Breast epithelium (tissue), 4 donors: ENCODE measurements at regions not wholly inside any gene's neighbourhood (a gene's known extent, or its start where the extent isn't known, plus 50 kb on each side); places are given as distances from the start of the nearest gene placed in this dataset.

Experiments
- DNase-seq, 2 donors: peaks; one replicate each; pipeline ENCODE4 v3.0.0-alpha.2; 2019; ENCODE audit warnings: low spot score in 2 of 2
- H3K27ac ChIP-seq, 2 donors: fragments of 200-600 bp; sonication (generic) in 1 of 2; one replicate each; pipeline ENCODE4 v1.5.1; 2016 to 2019; ENCODE audit warnings: mild to moderate bottlenecking in 1 of 2
- H3K27me3 ChIP-seq, 2 donors: fragments of 200-600 bp; sonication (generic) in 1 of 2; one replicate each; pipeline versions ENCODE4 v1.5.1 to v1.6.0; 2017 to 2019; ENCODE audit warnings: control low read depth in 1 of 2, mild to moderate bottlenecking in 1 of 2
- H3K36me3 ChIP-seq: fragments of 200-600 bp; one replicate; pipeline ENCODE4 v1.5.1; 2019
- H3K4me1 ChIP-seq, 2 donors: fragments of 200-600 bp; sonication (generic); one replicate each; pipeline ENCODE4 v1.5.1; 2016 to 2019; ENCODE audit warnings: control low read depth in 1 of 2
- H3K4me3 ChIP-seq, 3 donors: fragments of 200-600 bp; sonication (generic); 1 replicate in 2 of 3; 2 replicates in 1 of 3; pipeline ENCODE4 v1.5.1; 2016 to 2019; ENCODE audit warnings: mild to moderate bottlenecking in 3 of 3, moderate library complexity in 2 of 3
- H3K9me3 ChIP-seq, 2 donors: fragments of 200-600 bp; sonication (generic) in 1 of 2; one replicate each; pipeline ENCODE4 v1.5.1; 2016 to 2019; ENCODE audit warnings: control low read depth in 1 of 2
- POLR2A ChIP-seq: fragments of 450-650 bp; IDR thresholded peaks from one replicate; pipeline ENCODE4 v1.6.1; 2016; ENCODE audit warnings: antibody characterized with exemption, mild to moderate bottlenecking, moderate library complexity
- POLR2AphosphoS5 ChIP-seq, 3 donors: sonication (generic); formaldehyde crosslinking; IDR thresholded peaks; one replicate each; pipeline ENCODE4 v1.6.1; 2017; ENCODE audit warnings: antibody characterized with exemption in 3 of 3
- intact Hi-C: fragments of 100-400 bp; cut with DNase I; formaldehyde crosslinking; loops from one replicate; pipeline ENCODE4 v1.15.1; 2023; ENCODE audit warnings: low total_unique reads
- TF ChIP-seq, protein P1 (sequence below), 3 donors: fragments of 450-650 bp; IDR thresholded peaks; one replicate each; pipeline ENCODE4 v1.5.1; 2016 to 2017; ENCODE audit warnings: antibody characterized with exemption in 3 of 3, mild to moderate bottlenecking in 3 of 3, moderate library complexity in 3 of 3

DNA sequence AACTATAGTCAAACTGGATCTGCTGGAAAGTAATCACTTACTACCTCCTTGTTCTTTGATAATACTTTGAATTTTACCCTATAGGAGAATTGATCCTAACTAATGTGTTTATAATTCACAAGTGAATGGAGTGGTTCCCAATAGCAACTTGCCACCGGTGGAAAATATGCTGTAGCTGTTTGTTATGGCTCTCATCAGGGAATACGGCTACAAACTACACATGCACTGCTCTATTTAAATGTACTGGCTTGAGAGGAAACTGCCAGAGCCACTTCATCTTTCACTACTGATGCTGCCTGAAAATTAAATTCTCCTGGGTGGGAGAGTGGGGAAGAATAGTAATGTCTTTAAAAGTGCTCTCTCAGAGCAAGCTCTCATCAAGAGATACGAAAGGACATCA lies 448.5 kb upstream of the GRAMD2B start:
- Histone ChIP-seq H3K27me3 (no peaks in the 10 kb centered on the region), H3K36me3 (no peaks in the 10 kb centered on the region), H3K27ac (no peak overlapping the region), H3K9me3 (no peaks in the 10 kb centered on the region), H3K4me3 (no peak overlapping the region), H3K4me1 (no peaks in the 10 kb centered on the region)
- intact Hi-C loops: no loop called here
- TF ChIP-seq POLR2A (no peak), POLR2AphosphoS5 (IDR thresholded peaks at IDR 0.05) (no peak)
- TF ChIP-seq, protein P1, sequence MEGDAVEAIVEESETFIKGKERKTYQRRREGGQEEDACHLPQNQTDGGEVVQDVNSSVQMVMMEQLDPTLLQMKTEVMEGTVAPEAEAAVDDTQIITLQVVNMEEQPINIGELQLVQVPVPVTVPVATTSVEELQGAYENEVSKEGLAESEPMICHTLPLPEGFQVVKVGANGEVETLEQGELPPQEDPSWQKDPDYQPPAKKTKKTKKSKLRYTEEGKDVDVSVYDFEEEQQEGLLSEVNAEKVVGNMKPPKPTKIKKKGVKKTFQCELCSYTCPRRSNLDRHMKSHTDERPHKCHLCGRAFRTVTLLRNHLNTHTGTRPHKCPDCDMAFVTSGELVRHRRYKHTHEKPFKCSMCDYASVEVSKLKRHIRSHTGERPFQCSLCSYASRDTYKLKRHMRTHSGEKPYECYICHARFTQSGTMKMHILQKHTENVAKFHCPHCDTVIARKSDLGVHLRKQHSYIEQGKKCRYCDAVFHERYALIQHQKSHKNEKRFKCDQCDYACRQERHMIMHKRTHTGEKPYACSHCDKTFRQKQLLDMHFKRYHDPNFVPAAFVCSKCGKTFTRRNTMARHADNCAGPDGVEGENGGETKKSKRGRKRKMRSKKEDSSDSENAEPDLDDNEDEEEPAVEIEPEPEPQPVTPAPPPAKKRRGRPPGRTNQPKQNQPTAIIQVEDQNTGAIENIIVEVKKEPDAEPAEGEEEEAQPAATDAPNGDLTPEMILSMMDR (IDR thresholded peaks at IDR 0.05): no peak
- no peak for DNase-seq

DNA sequence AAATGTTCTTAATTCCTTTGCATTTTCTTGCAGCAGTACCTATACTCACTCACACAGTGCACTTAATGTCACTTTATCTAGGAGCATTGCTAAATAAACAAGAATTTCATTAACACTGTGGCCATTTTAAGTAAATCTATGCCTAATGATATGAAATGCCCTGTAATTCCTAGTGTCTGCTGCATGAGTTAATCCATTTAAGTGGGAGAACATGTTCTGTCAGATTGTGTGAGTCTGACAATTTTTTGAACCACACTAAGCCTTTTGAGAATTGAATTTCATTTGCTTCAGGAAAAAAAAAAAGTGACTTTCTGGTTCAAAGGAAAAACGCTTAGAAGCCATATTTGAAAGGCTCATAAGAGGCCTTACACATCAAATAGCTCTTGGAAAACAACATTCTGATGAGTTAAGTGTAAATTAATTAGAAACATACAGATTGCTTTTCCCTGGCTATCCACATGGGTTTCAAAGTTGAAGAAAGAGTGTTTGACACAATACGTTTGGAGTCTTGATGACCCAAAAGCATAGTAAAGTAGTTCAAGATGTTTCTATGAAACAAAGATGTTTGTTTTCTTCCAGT lies 446.7 kb upstream of the GRAMD2B start:
- Histone ChIP-seq H3K27ac (no peak overlapping the region), H3K36me3 (no peaks in the 10 kb centered on the region), H3K9me3 (no peaks in the 10 kb centered on the region), H3K4me3 (no peak overlapping the region), H3K27me3 (no peaks in the 10 kb centered on the region), H3K4me1 (no peaks in the 10 kb centered on the region)
- intact Hi-C loops: no loop called here
- DNase-seq: no peak
- TF ChIP-seq POLR2A (no peak), POLR2AphosphoS5 (IDR thresholded peaks at IDR 0.05) (no peak)
- TF ChIP-seq, protein P1 (IDR thresholded peaks at IDR 0.05): no peak

DNA sequence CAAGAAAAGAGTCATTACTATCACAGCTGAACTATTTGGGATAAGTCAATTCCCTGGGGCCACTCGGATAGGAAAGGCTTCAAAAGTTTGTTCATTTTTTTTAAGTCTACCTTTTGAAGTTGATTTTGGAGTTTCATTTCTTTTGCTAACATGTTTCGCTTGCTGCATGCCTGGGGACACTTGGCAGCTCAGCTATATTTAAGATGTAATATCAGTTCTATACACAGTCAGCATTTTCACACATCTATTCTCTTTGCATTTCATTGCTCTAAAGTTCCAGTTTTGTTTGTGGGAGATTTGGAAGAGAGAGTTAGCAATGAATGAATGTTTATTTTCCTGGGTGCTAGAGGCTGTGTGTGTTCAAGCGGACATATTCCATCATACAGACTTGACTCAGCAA lies 445.2 kb upstream of the GRAMD2B start:
- no peaks in the 10 kb centered on the region for H3K4me1 ChIP-seq
- DNase-seq: no peak
- TF ChIP-seq POLR2AphosphoS5 (IDR thresholded peaks at IDR 0.05): no peak
- TF ChIP-seq, protein P1 (IDR thresholded peaks at IDR 0.05): no peak
- TF ChIP-seq POLR2A: no peak

DNA sequence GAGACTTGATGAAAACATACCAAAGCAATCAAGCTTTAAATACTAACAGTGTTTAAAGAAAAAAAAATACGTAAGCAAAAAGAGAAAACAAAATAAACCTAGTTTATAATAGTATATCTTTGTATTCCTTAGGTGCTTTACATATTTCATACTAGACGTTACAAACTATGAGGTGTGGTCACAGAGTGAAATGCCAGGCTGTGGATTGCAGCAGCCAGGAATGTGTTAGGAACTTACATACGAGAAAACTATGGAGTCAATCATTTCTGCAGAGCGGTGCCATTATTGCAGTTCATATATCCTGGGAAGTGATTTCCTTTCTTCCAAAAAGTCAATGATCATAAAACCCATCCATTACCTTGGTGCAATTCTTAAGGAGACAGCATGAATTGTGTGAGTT lies 443.6 kb upstream of the GRAMD2B start:
- Histone ChIP-seq H3K27ac (no peak overlapping the region), H3K36me3 (no peaks in the 10 kb centered on the region), H3K4me1 (no peaks in the 10 kb centered on the region), H3K4me3 (no peak overlapping the region), H3K9me3 (peaks cover 0 to 4% of the 10 kb centered on the region in 2 donors), H3K27me3 (no peaks in the 10 kb centered on the region)
- intact Hi-C loops: no loop called here
- DNase-seq: no peak
- TF ChIP-seq POLR2A (no peak), POLR2AphosphoS5 (IDR thresholded peaks at IDR 0.05) (no peak)
- TF ChIP-seq, protein P1 (IDR thresholded peaks at IDR 0.05): no peak

More for the DNA sequence above, 445.2 kb upstream of the GRAMD2B start:
- H3K27ac ChIP-seq: no peak overlapping the region
- no peak overlapping the region for H3K4me3 ChIP-seq
- intact Hi-C loops: no loop called here
- no peaks in the 10 kb centered on the region for H3K9me3 ChIP-seq
- H3K27me3 ChIP-seq: no peaks in the 10 kb centered on the region
- H3K36me3 ChIP-seq: no peaks in the 10 kb centered on the region

DNA sequence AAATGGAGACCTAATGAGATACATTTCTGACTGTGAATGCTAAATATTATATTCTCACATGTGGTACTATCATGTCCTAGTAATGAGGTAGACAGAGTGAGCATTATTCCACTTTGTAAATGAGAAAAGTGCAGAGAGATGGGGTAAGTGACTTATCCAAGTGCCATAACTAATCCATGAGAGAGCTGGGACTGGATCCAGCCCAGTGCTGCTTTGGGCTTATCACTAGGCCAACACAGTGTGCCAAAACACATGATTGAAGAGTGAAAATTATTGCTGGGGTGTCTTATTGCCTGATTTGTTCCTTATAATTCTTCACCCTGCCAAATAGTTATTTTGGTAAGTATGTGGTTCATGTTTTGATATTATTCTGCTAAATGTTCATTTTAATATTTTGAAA lies 442.2 kb upstream of the GRAMD2B start:
- Histone ChIP-seq H3K4me1 (no peaks in the 10 kb centered on the region), H3K27me3 (no peaks in the 10 kb centered on the region), H3K4me3 (no peak overlapping the region), H3K27ac (no peak overlapping the region), H3K9me3 (peaks cover 0 to 11% of the 10 kb centered on the region in 2 donors), H3K36me3 (no peaks in the 10 kb centered on the region)
- DNase-seq: no peak
- intact Hi-C loops: no loop called here
- TF ChIP-seq POLR2A: no peak
- TF ChIP-seq, protein P1 (IDR thresholded peaks at IDR 0.05): no peak
- no peak for TF ChIP-seq POLR2AphosphoS5 (IDR thresholded peaks at IDR 0.05)
